ENCODE measurements at regions not wholly inside any gene's neighbourhood (a gene's known extent, or its start where the extent isn't known, plus 50 kb on each side); places are given as distances from the start of the nearest gene placed in this dataset.

- TF ChIP-seq USF2 (IDR thresholded peaks at IDR 0.05; ENCODE audit: low read length) (no peak), JUN (IDR thresholded peaks at IDR 0.05; ENCODE audit: low read depth, low read length) (no peak), BRCA1 (IDR thresholded peaks at IDR 0.05; ENCODE audit: low read depth, low read length) (no peak), ATF2 (IDR thresholded peaks at IDR 0.05; ENCODE audit: low read length) (no peak), PHF8 (conservative IDR thresholded peaks at IDR 0.05; ENCODE audit: low read depth, low read length) (no peak), CHD1 (IDR thresholded peaks at IDR 0.05; ENCODE audit: low read depth, low read length) (no peak)
These were observed 468.0 kb upstream of the KLHL4 start (continued) for GRCh38 chrX:87049567-87049966.
